NCI-H774 (cell line): ENCODE measurements at regions not wholly inside any gene's neighbourhood (a gene's known extent, or its start where the extent isn't known, plus 50 kb on each side); places are given as distances from the start of the nearest gene placed in this dataset.
"Not testable (repeated sequence)": the region's sequence is repeated elsewhere in the genome, so short reads cannot be mapped to it uniquely, and the experiment has no call there.

Source experiments
- DNase-seq: peaks from one replicate; lab custom pipeline; 2025; lab: John Stamatoyannopoulos, UW

- no peak for DNase-seq
These were observed 97.7 kb upstream of the SLC25A33 start for GRCh38 chr1:9441451-9442133.

- no peak for DNase-seq
These were observed 96.9 kb upstream of the SLC25A33 start for GRCh38 chr1:9442278-9442846.

GRCh38 chr1:9442986-9443385 is 96.3 kb upstream of the SLC25A33 start:
- DNase-seq = no peak

- DNase-seq = no peak
These were observed 95.3 kb upstream of the SLC25A33 start for GRCh38 chr1:9443913-9444445.

- no peak for DNase-seq
These were observed 94.7 kb upstream of the SLC25A33 start for GRCh38 chr1:9444532-9444931.

- not testable (repeated sequence) for DNase-seq
These were observed 94.2 kb upstream of the SLC25A33 start for GRCh38 chr1:9445081-9445480.

- DNase-seq = no peak
These were observed 91.9 kb upstream of the SLC25A33 start for GRCh38 chr1:9447215-9447960.

- no peak for DNase-seq
These were observed 90.8 kb upstream of the SLC25A33 start for GRCh38 chr1:9448132-9449109.

- DNase-seq = no peak
These were observed 90.1 kb upstream of the SLC25A33 start for GRCh38 chr1:9449110-9449627.

GRCh38 chr1:9449976-9450696 is 89.1 kb upstream of the SLC25A33 start:
- DNase-seq = no peak

GRCh38 chr1:9451081-9451480 is 88.2 kb upstream of the SLC25A33 start:
- no peak for DNase-seq

GRCh38 chr1:9452516-9453140 is 86.6 kb upstream of the SLC25A33 start:
- no peak for DNase-seq

- DNase-seq = no peak
These were observed 85.9 kb upstream of the SLC25A33 start for GRCh38 chr1:9453375-9453774.

GRCh38 chr1:9453779-9454418 is 85.4 kb upstream of the SLC25A33 start:
- no peak for DNase-seq

- no peak for DNase-seq
These were observed 84.7 kb upstream of the SLC25A33 start for GRCh38 chr1:9454494-9455066.

- peak; percentile 5 for DNase-seq
These were observed 83.6 kb upstream of the SLC25A33 start for GRCh38 chr1:9455487-9456234.

GRCh38 chr1:9456833-9457232 is 82.4 kb upstream of the SLC25A33 start:
- DNase-seq = no peak

- no peak for DNase-seq
These were observed 79.4 kb upstream of the SLC25A33 start for GRCh38 chr1:9459816-9460407.
